ENCODE measurements at regions not wholly inside any gene's neighbourhood (a gene's known extent, or its start where the extent isn't known, plus 50 kb on each side); places are given as distances from the start of the nearest gene placed in this dataset.

DNA sequence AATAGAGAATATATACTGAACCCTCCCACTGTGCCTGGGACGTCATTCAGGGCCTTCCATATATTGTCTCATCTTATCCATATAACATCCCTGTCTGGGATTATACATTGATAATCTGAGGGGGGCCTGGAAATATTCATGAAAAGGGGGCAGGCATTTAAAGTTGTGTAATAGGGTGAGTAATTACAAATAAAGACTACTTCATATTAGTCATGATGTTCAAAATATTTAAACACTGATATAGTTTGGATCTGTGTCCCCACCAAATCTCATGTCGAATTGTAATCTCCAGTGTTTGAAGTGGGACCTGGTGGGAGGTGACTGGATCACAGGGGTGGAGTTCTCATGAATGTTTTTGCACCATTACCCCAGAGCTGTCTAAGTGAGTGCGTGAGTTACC lies 97.8 kb downstream of the AQP9 start:
- TF ChIP-seq, protein P1, sequence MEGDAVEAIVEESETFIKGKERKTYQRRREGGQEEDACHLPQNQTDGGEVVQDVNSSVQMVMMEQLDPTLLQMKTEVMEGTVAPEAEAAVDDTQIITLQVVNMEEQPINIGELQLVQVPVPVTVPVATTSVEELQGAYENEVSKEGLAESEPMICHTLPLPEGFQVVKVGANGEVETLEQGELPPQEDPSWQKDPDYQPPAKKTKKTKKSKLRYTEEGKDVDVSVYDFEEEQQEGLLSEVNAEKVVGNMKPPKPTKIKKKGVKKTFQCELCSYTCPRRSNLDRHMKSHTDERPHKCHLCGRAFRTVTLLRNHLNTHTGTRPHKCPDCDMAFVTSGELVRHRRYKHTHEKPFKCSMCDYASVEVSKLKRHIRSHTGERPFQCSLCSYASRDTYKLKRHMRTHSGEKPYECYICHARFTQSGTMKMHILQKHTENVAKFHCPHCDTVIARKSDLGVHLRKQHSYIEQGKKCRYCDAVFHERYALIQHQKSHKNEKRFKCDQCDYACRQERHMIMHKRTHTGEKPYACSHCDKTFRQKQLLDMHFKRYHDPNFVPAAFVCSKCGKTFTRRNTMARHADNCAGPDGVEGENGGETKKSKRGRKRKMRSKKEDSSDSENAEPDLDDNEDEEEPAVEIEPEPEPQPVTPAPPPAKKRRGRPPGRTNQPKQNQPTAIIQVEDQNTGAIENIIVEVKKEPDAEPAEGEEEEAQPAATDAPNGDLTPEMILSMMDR (IDR thresholded peaks at IDR 0.05; ENCODE audit: low read depth, low read length) = no peak
- DNase-seq (ENCODE audit: extremely low read depth, low read depth) = no peak

DNA sequence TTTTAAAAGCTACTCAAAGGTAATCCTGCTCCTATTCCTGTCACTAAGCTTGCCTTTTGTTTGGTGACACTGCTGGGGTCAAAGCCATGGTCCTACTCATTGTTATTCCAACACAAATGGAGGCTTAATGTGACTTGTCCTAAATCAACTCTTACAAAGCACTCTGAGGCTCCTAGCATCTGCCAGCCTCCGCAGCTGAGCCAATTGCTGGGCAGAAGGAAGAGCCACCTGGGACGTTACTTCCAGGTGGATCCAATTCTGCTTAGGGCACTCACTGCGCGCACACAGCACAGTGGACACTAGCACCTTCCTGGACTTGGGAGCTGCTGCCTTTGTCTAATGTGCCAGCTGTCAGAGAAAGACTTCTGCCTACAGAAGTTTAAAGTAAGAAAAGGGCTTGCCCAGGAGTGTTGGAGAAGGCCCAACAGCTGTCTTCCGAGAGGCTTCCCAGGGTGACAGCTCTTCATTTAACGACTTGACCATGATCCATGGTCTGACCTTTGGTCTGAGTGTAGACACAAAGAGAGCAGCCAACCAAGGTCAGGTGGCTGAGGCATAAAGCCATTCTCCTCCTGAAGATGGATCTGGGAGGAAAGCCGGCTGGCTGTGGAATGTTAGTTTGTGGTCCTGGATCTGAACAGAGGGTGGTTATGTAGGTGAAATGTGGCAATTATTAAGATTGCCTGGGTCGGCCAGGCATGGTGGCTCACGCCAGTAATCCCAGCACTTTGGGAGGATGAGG lies 102.2 kb downstream of the AQP9 start:
- TF ChIP-seq, protein P1 (IDR thresholded peaks at IDR 0.05; ENCODE audit: low read depth, low read length) = no peak
- DNase-seq (ENCODE audit: extremely low read depth, low read depth) = no peak

DNA sequence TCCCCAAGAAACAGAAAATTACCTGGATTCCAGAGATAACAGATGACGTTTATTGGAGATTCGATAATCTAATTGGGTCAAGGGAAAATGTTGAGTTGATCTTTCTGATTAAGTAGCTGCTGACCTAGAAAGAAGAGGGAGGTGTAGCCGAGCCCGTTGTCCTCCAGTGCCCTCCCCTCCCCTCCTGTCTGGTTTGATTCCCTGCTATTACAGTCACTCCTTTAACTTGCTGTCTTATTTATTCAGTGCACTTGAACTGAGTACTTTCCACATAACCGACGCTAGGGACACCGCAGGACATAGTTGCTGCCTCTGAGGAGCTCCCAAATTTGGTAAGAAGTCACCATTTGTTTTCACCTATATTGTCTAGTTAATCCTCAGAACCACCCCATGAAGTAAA lies 103.7 kb downstream of the AQP9 start:
- no peak for DNase-seq (ENCODE audit: extremely low read depth, low read depth)
- TF ChIP-seq, protein P1 (IDR thresholded peaks at IDR 0.05; ENCODE audit: low read depth, low read length) = no peak

DNA sequence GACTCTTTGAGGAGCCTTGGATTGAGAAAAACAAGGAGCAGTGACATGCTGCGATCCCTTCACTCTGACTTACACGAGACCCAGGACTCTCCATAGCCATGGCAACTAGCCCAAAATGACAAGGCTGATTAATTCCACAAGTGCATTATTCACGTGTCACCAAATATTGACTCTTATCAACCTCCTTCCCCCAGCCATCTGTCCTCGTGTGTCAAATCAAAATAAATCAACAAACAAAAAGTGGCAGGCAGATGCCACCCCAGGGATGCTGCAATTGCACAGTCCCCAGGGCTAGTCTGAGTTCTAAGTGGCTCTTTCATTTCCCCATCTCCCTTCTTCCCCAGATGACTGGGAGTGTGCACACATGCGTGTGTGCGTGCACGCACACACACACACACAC lies 104.9 kb downstream of the AQP9 start:
- DNase-seq (ENCODE audit: extremely low read depth, low read depth) = no peak
- TF ChIP-seq, protein P1 (IDR thresholded peaks at IDR 0.05; ENCODE audit: low read depth, low read length) = no peak

DNA sequence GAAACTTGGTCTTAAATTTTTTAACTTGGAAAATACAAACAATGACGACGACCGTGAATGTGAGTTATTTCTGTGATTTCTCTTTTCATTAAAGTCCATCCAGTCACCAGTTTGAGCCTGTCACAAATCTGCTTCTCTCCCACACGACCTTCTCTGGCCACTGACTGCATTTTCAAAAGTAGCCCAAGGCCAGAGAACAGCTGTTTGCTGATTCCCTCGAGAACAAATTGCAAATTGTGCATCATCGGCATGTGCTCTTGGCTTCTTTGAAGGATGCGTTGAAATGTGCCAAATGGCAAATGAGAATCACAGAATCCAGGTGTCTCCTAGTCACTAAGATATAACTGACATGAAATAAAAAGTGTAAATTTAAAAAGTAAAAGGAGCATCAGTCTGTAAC lies 106.4 kb downstream of the AQP9 start:
- TF ChIP-seq, protein P1 (IDR thresholded peaks at IDR 0.05; ENCODE audit: low read depth, low read length) = no peak
- no peak for DNase-seq (ENCODE audit: extremely low read depth, low read depth)

DNA sequence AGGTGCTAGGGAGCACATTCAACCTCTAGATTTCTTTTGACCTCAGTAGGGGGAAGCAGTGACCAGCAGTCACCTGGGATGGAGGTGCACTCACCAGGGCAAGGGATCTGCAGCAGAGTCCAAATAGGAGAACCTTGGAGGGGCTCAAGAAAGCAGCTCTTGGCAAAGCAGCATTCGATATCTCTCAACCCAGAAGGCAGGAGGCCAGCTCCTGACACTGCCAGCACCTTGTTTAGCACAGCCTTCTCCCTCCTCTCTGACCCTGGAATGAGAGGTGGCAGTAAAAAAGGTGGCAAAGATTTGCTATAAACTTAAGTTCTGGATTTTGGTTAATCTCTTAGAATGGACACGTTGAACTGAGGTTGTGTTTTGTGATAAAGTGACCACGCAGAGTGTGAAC lies 107.9 kb downstream of the AQP9 start:
- TF ChIP-seq, protein P1 (IDR thresholded peaks at IDR 0.05; ENCODE audit: low read depth, low read length) = no peak

DNA sequence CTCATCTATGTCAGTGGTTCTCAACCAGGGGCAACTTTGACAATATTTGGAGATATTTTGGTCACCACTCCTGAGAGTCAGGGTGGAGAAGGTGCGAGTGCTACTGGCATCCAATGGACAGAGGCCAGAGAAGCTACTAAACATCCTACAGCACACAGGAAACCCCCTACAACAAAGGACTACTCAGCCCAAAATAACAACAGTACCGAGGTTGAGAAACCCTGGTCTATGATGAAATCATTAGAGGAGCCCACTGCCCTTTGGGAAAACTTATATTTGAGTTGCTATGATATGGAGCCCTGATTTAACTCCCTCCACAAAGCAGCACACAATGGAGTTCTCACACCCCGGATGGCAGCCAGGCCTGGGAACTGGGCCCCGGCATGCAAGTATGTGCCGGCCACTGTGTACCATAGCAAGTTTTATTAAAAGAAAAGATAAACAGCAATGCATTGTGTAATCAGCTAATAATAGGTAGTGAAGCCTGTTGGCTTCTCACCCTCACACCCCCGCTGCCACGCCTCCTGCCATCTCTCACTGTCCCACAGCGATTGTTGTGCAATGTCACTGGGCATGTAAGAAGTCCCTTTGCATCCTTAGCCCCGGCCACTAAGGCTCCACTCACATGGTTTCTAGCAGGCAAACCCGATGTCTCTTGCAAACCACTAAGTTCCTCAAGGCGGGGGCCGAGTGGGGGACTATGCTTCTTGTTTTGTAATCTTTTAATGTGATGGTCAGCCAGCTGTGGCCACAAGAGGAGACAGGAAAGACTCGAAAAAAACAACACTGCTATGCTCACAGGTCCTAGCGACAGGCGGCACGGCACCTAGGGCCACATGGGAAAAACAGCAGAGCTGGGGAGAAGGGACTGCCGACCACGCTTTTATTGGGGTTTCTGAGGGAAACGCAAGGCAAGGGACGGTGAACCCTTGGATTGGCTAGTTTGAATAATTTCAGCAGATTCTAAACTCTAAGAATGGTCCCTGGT lies 110.0 kb downstream of the AQP9 start:
- TF ChIP-seq, protein P1 (IDR thresholded peaks at IDR 0.05; ENCODE audit: low read depth, low read length) = no peak
- no peak for DNase-seq (ENCODE audit: extremely low read depth, low read depth)

More for the DNA sequence above, 107.9 kb downstream of the AQP9 start:
- no peak for DNase-seq (ENCODE audit: extremely low read depth, low read depth)
